H9 (cell line): ENCODE measurements at regions not wholly inside any gene's neighbourhood (a gene's known extent, or its start where the extent isn't known, plus 50 kb on each side); places are given as distances from the start of the nearest gene placed in this dataset.
A peak's percentile ranks its signal among the peaks of the same experiment; 100 is the strongest.

Source experiments
- DNase-seq: peaks from one replicate; pipeline ENCODE4 v3.0.0-alpha.2; 2017
- H2AFZ ChIP-seq: one replicate; pipeline ENCODE4 v1.6.1; 2013; ENCODE audit warnings: mild to moderate bottlenecking, low read length, control low read depth, moderate library complexity
- H2AK5ac ChIP-seq: 2 replicates; pipeline ENCODE4 v1.6.1; 2013; ENCODE audit warnings: low read length, control low read depth, mixed read lengths; ENCODE audit not compliant: insufficient read length
- H2BK120ac ChIP-seq: one replicate; pipeline ENCODE4 v1.6.1; 2013; ENCODE audit warnings: low read depth, mild to moderate bottlenecking, low read length, control low read depth, inconsistent platforms; ENCODE audit not compliant: poor library complexity, severe bottlenecking
- H2BK12ac ChIP-seq: 2 replicates; pipeline ENCODE4 v1.6.1; 2013; ENCODE audit warnings: low read length, control low read depth, mixed read lengths, low read depth; ENCODE audit not compliant: insufficient read length
- H2BK15ac ChIP-seq: 2 replicates; pipeline ENCODE4 v1.6.1; 2013; ENCODE audit warnings: low read depth, low read length, control low read depth
- H2BK20ac ChIP-seq: one replicate; pipeline ENCODE4 v1.6.1; 2013; ENCODE audit warnings: low read depth, mild to moderate bottlenecking, low read length, control low read depth, inconsistent platforms; ENCODE audit not compliant: poor library complexity, severe bottlenecking
- H2BK5ac ChIP-seq: 2 replicates; pipeline ENCODE4 v1.6.1; 2013; ENCODE audit warnings: low read length, control low read depth, mixed read lengths; ENCODE audit not compliant: insufficient read length
- H3K14ac ChIP-seq: 2 replicates; pipeline ENCODE4 v1.6.1; 2013; ENCODE audit warnings: low read length, control low read depth; ENCODE audit not compliant: insufficient read depth
- H3K18ac ChIP-seq: 2 replicates; pipeline ENCODE4 v1.6.1; 2013; ENCODE audit warnings: low read depth, mild to moderate bottlenecking, mixed read lengths, low read length, control low read depth; ENCODE audit not compliant: insufficient read length
- H3K23ac ChIP-seq: 2 replicates; pipeline ENCODE4 v1.6.1; 2013; ENCODE audit warnings: low read length, control low read depth, mixed read lengths, low read depth; ENCODE audit not compliant: insufficient read length
- H3K23me2 ChIP-seq: 2 replicates; pipeline ENCODE4 v1.6.1; 2013; ENCODE audit warnings: low read depth, mild to moderate bottlenecking, mixed read lengths, low read length, control low read depth; ENCODE audit not compliant: insufficient read length, poor library complexity, severe bottlenecking
- H3K27ac ChIP-seq: 2 replicates; pipeline ENCODE4 v1.5.1; 2013; ENCODE audit warnings: low read length, control low read depth, mixed read lengths, low read depth; ENCODE audit not compliant: insufficient read length
- H3K27me3 ChIP-seq: 2 replicates; pipeline ENCODE4 v1.6.1; 2013; ENCODE audit warnings: low read length, control low read depth, inconsistent platforms; ENCODE audit not compliant: insufficient read depth
- H3K4ac ChIP-seq: 2 replicates; pipeline ENCODE4 v1.6.1; 2013; ENCODE audit warnings: low read depth, mild to moderate bottlenecking, control low read depth, inconsistent platforms, low read length, moderate library complexity
- H3K4me1 ChIP-seq: 2 replicates; pipeline ENCODE4 v1.6.1; 2013; ENCODE audit warnings: low read length, control low read depth, inconsistent platforms; ENCODE audit not compliant: insufficient read depth
- H3K4me2 ChIP-seq: 2 replicates; pipeline ENCODE4 v1.6.1; 2013; ENCODE audit warnings: low read length, control low read depth, mixed read lengths; ENCODE audit not compliant: insufficient read length, insufficient read depth
- H3K56ac ChIP-seq: 2 replicates; pipeline ENCODE4 v1.6.1; 2013; ENCODE audit warnings: low read depth, mild to moderate bottlenecking, mixed read lengths, low read length, control low read depth; ENCODE audit not compliant: insufficient read length
- H3K79me1 ChIP-seq: 2 replicates; pipeline ENCODE4 v1.6.1; 2013; ENCODE audit warnings: low read depth, mild to moderate bottlenecking, moderate library complexity, low read length, control low read depth, inconsistent platforms; ENCODE audit not compliant: insufficient read depth, poor library complexity, severe bottlenecking
- H3K79me2 ChIP-seq: 2 replicates; pipeline ENCODE4 v1.6.1; 2013; ENCODE audit warnings: low read length, control low read depth, inconsistent platforms; ENCODE audit not compliant: insufficient read depth
- H3K9ac ChIP-seq: 2 replicates; pipeline ENCODE4 v1.6.1; 2013; ENCODE audit warnings: low read length, control low read depth, mixed read lengths; ENCODE audit not compliant: insufficient read length; ENCODE audit errors: extremely low read depth
- H3K9me3 ChIP-seq: one replicate; pipeline ENCODE4 v1.6.1; 2013; ENCODE audit warnings: low read depth, low read length, inconsistent platforms; ENCODE audit not compliant: control insufficient read depth
- H3T11ph ChIP-seq: one replicate; pipeline ENCODE4 v1.6.1; 2013; ENCODE audit warnings: mild to moderate bottlenecking, low read length, control low read depth, inconsistent platforms
- H4K20me1 ChIP-seq: one replicate; pipeline ENCODE4 v1.6.1; 2013; ENCODE audit not compliant: control insufficient read depth, insufficient read length, insufficient read depth
- H4K5ac ChIP-seq: 2 replicates; pipeline ENCODE4 v1.6.1; 2013; ENCODE audit warnings: low read depth, mild to moderate bottlenecking, mixed read lengths, low read length, control low read depth; ENCODE audit not compliant: insufficient read length
- H4K8ac ChIP-seq: replicated peaks from 2 replicates; pipeline ENCODE4 v1.6.1; 2013; ENCODE audit warnings: low read length, control low read depth, mixed read lengths, low read depth; ENCODE audit not compliant: insufficient read length
- H4K91ac ChIP-seq: 2 replicates; pipeline ENCODE4 v1.6.1; 2013; ENCODE audit warnings: low read depth, mild to moderate bottlenecking, moderate library complexity, mixed read lengths, low read length, control low read depth; ENCODE audit not compliant: insufficient read length
- H3K27ac Mint-ChIP-seq, 3 experiments: 2 replicates in 2 of 3; 3 replicates in 1 of 3; pipeline ENCODE4 v1.8.0; 2020 to 2021; ENCODE audit warnings: mixed read lengths in 3 of 3, mild to moderate bottlenecking in 1 of 3, moderate library complexity in 1 of 3
- H3K27me3 Mint-ChIP-seq: 2 replicates; pipeline ENCODE4 v1.8.0; 2021; ENCODE audit warnings: low read depth, mild to moderate bottlenecking, moderate library complexity, mixed read lengths
- H3K36me3 Mint-ChIP-seq, 3 experiments: 2 replicates in 2 of 3; 3 replicates in 1 of 3; pipeline ENCODE4 v1.8.0; 2020 to 2021; ENCODE audit warnings: low read depth in 3 of 3, mixed read lengths in 3 of 3; ENCODE audit not compliant: insufficient read depth in 1 of 3
- H3K4me1 Mint-ChIP-seq, 2 experiments: 2 replicates each; pipeline ENCODE4 v1.8.0; 2020; ENCODE audit warnings: mixed read lengths in 2 of 2
- H3K4me3 Mint-ChIP-seq, 2 experiments: 2 replicates in 1 of 2; 3 replicates in 1 of 2; pipeline ENCODE4 v1.8.0; 2020 to 2021; ENCODE audit warnings: mild to moderate bottlenecking in 2 of 2, mixed read lengths in 2 of 2, moderate library complexity in 1 of 2
- H3K9me3 Mint-ChIP-seq, 2 experiments: 2 replicates in 1 of 2; 3 replicates in 1 of 2; pipeline ENCODE4 v1.8.0; 2020; ENCODE audit warnings: mild to moderate bottlenecking in 2 of 2, mixed read lengths in 2 of 2, moderate library complexity in 1 of 2
- CTCF ChIP-seq: fragments of 200-600 bp; sonication (generic); conservative IDR thresholded peaks from 3 replicates; pipeline ENCODE4 v1.8.0; 2021; ENCODE audit warnings: antibody characterized with exemption, mild to moderate bottlenecking
- WGBS: extraction: QIAGEN DNeasy Blood & Tissue Kit; methylation state at CpG from one replicate; pipeline ENCODE4 v1.1.7; 2013; ENCODE audit warnings: missing lambda C conversion rate, low lambda C conversion rate, mixed read lengths; ENCODE audit not compliant: insufficient read length; ENCODE audit errors: extremely low coverage; 5-methylcytosine and 5-hydroxymethylcytosine counted together

GRCh38 chr1:220341126-220341525 is 68.9 kb upstream of the RAB3GAP2 start:
- H3K36me3 Mint-ChIP-seq, result peaks cover 0 to 2% (median 0%) of the 10 kb centered on the region in 3 experiments; a peak in 1 of 7 replicates
- WGBS, result no CpG with 5 or more reads among the region's 1 CpG

More at GRCh38 chr1:220341126-220341525, 68.9 kb upstream of the RAB3GAP2 start:
- Histone ChIP-seq H4K20me1 (no peaks in the 10 kb centered on the region), H4K5ac (no peak overlapping the region), H2AK5ac (no peak overlapping the region), H3K79me1 (no peaks in the 10 kb centered on the region), H4K8ac (no peak overlapping the region), H3K79me2 (no peaks in the 10 kb centered on the region), H3K23me2 (no peaks in the 10 kb centered on the region), H3T11ph (no peak overlapping the region), H2BK5ac (no peak overlapping the region), H2BK120ac (no peak overlapping the region), H3K27me3 (no peaks in the 10 kb centered on the region), H3K27ac (no peak overlapping the region), H3K9me3 (no peaks in the 10 kb centered on the region), H3K23ac (no peak overlapping the region), H3K56ac (no peak overlapping the region), H3K18ac (no peak overlapping the region), H3K9ac (no peak overlapping the region), H2BK20ac (no peak overlapping the region), H2BK15ac (no peak overlapping the region), H3K14ac (no peak overlapping the region), H2AFZ (no peak overlapping the region), H3K4me1 (peaks cover 12% of the 10 kb centered on the region; the same call in 1 of the 2 replicates), H4K91ac (no peak overlapping the region), H2BK12ac (no peak overlapping the region), H3K4me2 (no peak overlapping the region), H3K4ac (no peak overlapping the region)
- Mint-ChIP-seq H3K4me1 (peaks cover 46 to 51% of the 10 kb centered on the region in 2 experiments), H3K4me3 (no peak overlapping the region), H3K27me3 (no peaks in the 10 kb centered on the region; the same call in 1 of the 2 replicates), H3K9me3 (no peaks in the 10 kb centered on the region), H3K27ac (0 out of 7 replicates have a peak overlapping the region, but pooled peaks of 1 of the 3 experiments have one; percentile 74)
- no peak for TF ChIP-seq CTCF
- DNase-seq, result no peak
